CD14-positive monocyte (primary cell): ENCODE measurements at regions not wholly inside any gene's neighbourhood (a gene's known extent, or its start where the extent isn't known, plus 50 kb on each side); places are given as distances from the start of the nearest gene placed in this dataset.

Source experiments
- DNase-seq, 3 donors: peaks; one replicate each; pipeline ENCODE4 v3.0.0-alpha.2; 2011 to 2022
- H2AFZ ChIP-seq: 2 replicates; pipeline ENCODE4 v1.6.0; 2012; ENCODE audit warnings: mild to moderate bottlenecking, low read depth, low read length, inconsistent platforms; ENCODE audit not compliant: insufficient read depth, poor library complexity, severe bottlenecking
- H3K27ac ChIP-seq, 2 donors: 1 replicate in 1 of 2; 2 replicates in 1 of 2; pipeline ENCODE4 v1.5.1; 2012 to 2013; ENCODE audit warnings: low read length in 2 of 2, control low read depth in 1 of 2, inconsistent platforms in 1 of 2, low read depth in 1 of 2, mild to moderate bottlenecking in 1 of 2
- H3K27me3 ChIP-seq, 2 donors: one replicate each; pipeline versions ENCODE4 v1.6.0 to v1.6.1; 2011 to 2013; ENCODE audit warnings: low read length in 2 of 2; ENCODE audit not compliant: control insufficient read depth in 2 of 2, insufficient read depth in 2 of 2
- H3K36me3 ChIP-seq, 2 donors: replicated peaks in 1 of 2; 1 replicate in 1 of 2; 2 replicates in 1 of 2; pipeline versions ENCODE4 v1.5.1 to v1.6.1; 2012 to 2013; ENCODE audit warnings: low read length in 2 of 2, control low read depth in 1 of 2, inconsistent platforms in 1 of 2, mild to moderate bottlenecking in 1 of 2; ENCODE audit not compliant: insufficient read depth in 2 of 2, control insufficient read depth in 1 of 2
- H3K4me1 ChIP-seq, 2 donors: 1 replicate in 1 of 2; 2 replicates in 1 of 2; pipeline versions ENCODE4 v1.5.1 to v1.6.1; 2012 to 2013; ENCODE audit warnings: low read length in 2 of 2, control low read depth in 1 of 2, inconsistent platforms in 1 of 2, mild to moderate bottlenecking in 1 of 2, moderate library complexity in 1 of 2; ENCODE audit not compliant: insufficient read depth in 2 of 2, control insufficient read depth in 1 of 2
- H3K4me2 ChIP-seq: replicated peaks from 2 replicates; pipeline ENCODE3; 2012; ENCODE audit warnings: low read length, moderate library complexity, mild to moderate bottlenecking; ENCODE audit not compliant: poor library complexity, severe bottlenecking; ENCODE audit errors: extremely low read depth
- H3K4me3 ChIP-seq, 3 experiments: fragments of 200-600 bp in 1 of 3; sonication (generic) in 1 of 3; replicated peaks in 1 of 3; 1 replicate in 2 of 3; 2 replicates in 1 of 3; pipeline ENCODE4 v1.5.1; 2011 to 2013; ENCODE audit warnings: low read length in 3 of 3, mild to moderate bottlenecking in 3 of 3, control low read depth in 2 of 3, low read depth in 2 of 3, inconsistent platforms in 1 of 3, moderate library complexity in 1 of 3
- H3K79me2 ChIP-seq: 2 replicates; pipeline ENCODE4 v1.6.0; 2012; ENCODE audit warnings: mild to moderate bottlenecking, control low read depth, inconsistent platforms, low read length, moderate library complexity; ENCODE audit not compliant: insufficient read depth
- H3K9ac ChIP-seq: 2 replicates; pipeline ENCODE4 v1.6.0; 2017; ENCODE audit warnings: low read length, mild to moderate bottlenecking; ENCODE audit not compliant: insufficient read depth, poor library complexity, severe bottlenecking
- H3K9me3 ChIP-seq, 2 donors: replicated peaks in 1 of 2; 1 replicate in 1 of 2; 2 replicates in 1 of 2; pipeline versions ENCODE4 v1.5.1 to v1.6.1; 2012 to 2013; ENCODE audit warnings: low read length in 2 of 2, control low read depth in 1 of 2; ENCODE audit not compliant: control insufficient read depth in 1 of 2, insufficient read depth in 1 of 2
- H4K20me1 ChIP-seq: 2 replicates; pipeline ENCODE4 v1.6.0; 2012; ENCODE audit warnings: mild to moderate bottlenecking, low read length, control low read depth, moderate library complexity; ENCODE audit not compliant: insufficient read depth
- H3K27ac Mint-ChIP-seq, 7 donors: one replicate each; pipeline ENCODE4 v1.8.0; 2020; ENCODE audit warnings: mild to moderate bottlenecking in 7 of 7, mixed read lengths in 7 of 7, moderate library complexity in 6 of 7, inconsistent platforms in 2 of 7
- H3K27me3 Mint-ChIP-seq, 3 donors: one replicate each; pipeline ENCODE4 v1.8.0; 2021 to 2022; ENCODE audit warnings: low read depth in 3 of 3, mild to moderate bottlenecking in 3 of 3, mixed read lengths in 3 of 3, moderate library complexity in 3 of 3, inconsistent platforms in 1 of 3
- H3K36me3 Mint-ChIP-seq, 2 donors: one replicate each; pipeline ENCODE4 v1.8.0; 2020; ENCODE audit warnings: mixed read lengths in 2 of 2, inconsistent platforms in 1 of 2, mild to moderate bottlenecking in 1 of 2
- H3K4me1 Mint-ChIP-seq: one replicate; pipeline ENCODE4 v1.8.0; 2020; ENCODE audit warnings: mild to moderate bottlenecking, mixed read lengths
- H3K4me3 Mint-ChIP-seq, 2 donors: one replicate each; pipeline ENCODE4 v1.8.0; 2020; ENCODE audit warnings: mild to moderate bottlenecking in 2 of 2, mixed read lengths in 2 of 2, moderate library complexity in 1 of 2
- H3K9me3 Mint-ChIP-seq, 7 donors: one replicate each; pipeline ENCODE4 v1.8.0; 2020 to 2022; ENCODE audit warnings: mixed read lengths in 7 of 7, mild to moderate bottlenecking in 6 of 7, moderate library complexity in 6 of 7, inconsistent platforms in 2 of 7
- CTCF ChIP-seq: fragments of 200-600 bp; IDR thresholded peaks from one replicate; pipeline ENCODE4 v1.8.0; 2022; ENCODE audit warnings: antibody characterized with exemption, mild to moderate bottlenecking
- WGBS: methylation state at CpG from one replicate; pipeline ENCODE4 v1.1.5; 2013; ENCODE audit warnings: missing lambda C conversion rate; ENCODE audit not compliant: insufficient coverage; 5-methylcytosine and 5-hydroxymethylcytosine counted together
- intact Hi-C, 2 donors: fragments of 100-400 bp; cut with micrococcal nuclease; formaldehyde crosslinking; loops; one replicate each; pipeline versions ENCODE4 v1.15.0 to v1.15.1; 2023

DNA sequence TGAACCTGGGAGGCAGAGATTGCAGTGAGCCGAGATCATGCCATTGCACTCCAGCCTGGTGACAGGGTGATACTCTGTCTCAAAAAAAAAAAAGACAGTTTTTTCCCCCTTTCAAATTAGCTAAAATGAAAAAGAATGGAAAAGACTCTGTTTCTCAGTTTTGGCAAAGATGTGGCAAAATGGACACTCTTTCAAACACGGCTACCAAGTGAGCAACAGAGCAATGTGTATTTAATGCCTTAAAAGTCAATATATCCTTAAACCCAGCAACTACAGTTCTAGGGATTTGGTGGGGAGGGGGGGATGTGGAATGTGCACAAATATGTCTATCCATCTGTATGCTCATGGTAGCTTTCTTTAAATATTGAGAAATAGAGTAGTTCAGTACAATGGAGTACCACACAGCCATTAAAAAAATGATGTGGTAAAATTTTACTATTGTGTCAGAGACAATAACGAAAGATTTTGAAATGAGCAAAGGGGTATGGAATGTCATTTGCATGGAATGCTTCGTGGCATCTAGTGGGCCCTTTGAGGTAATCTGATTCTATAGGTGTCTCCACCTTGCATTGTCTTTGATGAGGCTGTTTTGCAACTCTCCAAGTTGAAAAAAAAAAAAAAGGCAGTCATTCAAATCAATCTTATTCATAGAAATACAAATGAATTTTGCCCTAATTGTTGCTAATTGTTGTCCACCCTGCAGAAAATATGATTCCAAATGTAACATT is 108.1 kb downstream of the AXIN2 start:
- H3K27me3 Mint-ChIP-seq = peaks cover 2 to 8% (median 7%) of the 10 kb centered on the region in 3 donors
- Histone ChIP-seq H2AFZ (no peak overlapping the region), H3K79me2 (no peaks in the 10 kb centered on the region), H4K20me1 (no peaks in the 10 kb centered on the region), H3K36me3 (no peaks in the 10 kb centered on the region), H3K4me1 (no peaks in the 10 kb centered on the region), H3K27me3 (no peaks in the 10 kb centered on the region), H3K4me3 (no peak overlapping the region), H3K4me2 (no peak overlapping the region), H3K9ac (no peak overlapping the region), H3K9me3 (peaks cover 0 to 3% of the 10 kb centered on the region in 2 donors), H3K27ac (no peak overlapping the region)
- no peak overlapping the region for H3K27ac Mint-ChIP-seq
- no peak for TF ChIP-seq CTCF
- peaks cover 0 to 13% (median 3%) of the 10 kb centered on the region in 7 donors for H3K9me3 Mint-ChIP-seq
- no CpG with 5 or more reads among the region's 4 CpGs for whole genome bisulfite sequencing
- DNase-seq = no peak
- intact Hi-C loops = no loop called here
- no peak overlapping the region for H3K4me3 Mint-ChIP-seq
- H3K4me1 Mint-ChIP-seq = no peaks in the 10 kb centered on the region
- no peaks in the 10 kb centered on the region for H3K36me3 Mint-ChIP-seq

DNA sequence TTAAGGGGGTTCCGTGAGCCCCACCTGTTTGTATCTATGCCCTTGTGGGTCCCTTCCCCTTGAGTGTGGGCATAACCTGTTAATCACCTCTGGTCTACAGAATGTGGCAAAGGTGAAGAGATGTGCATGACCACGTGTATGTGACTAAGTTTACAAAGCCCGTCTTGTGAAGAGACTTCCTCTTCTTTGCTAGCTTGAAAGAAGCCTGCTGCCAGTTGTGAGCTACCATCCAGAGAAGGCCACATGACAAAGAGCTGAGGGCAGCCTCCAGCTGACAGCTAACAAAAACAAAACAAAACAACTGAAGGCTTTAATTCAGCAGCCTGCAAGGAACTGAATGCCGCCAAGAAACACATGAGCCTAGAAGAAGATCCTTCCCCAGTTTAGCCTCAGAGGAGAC is 112.0 kb downstream of the AXIN2 start:
- Histone ChIP-seq H2AFZ (no peak overlapping the region), H4K20me1 (no peaks in the 10 kb centered on the region), H3K4me1 (no peaks in the 10 kb centered on the region), H3K27me3 (no peaks in the 10 kb centered on the region), H3K4me3 (no peak overlapping the region), H3K9me3 (peaks cover 0 to 3% of the 10 kb centered on the region in 2 donors), H3K4me2 (no peak overlapping the region), H3K36me3 (no peaks in the 10 kb centered on the region), H3K9ac (no peak overlapping the region), H3K79me2 (no peaks in the 10 kb centered on the region), H3K27ac (no peak overlapping the region)
- Mint-ChIP-seq H3K27me3 (peaks cover 2 to 11% (median 2%) of the 10 kb centered on the region in 3 donors), H3K36me3 (no peaks in the 10 kb centered on the region), H3K27ac (no peak overlapping the region), H3K4me3 (no peak overlapping the region), H3K4me1 (no peaks in the 10 kb centered on the region), H3K9me3 (peaks cover 0 to 13% (median 4%) of the 10 kb centered on the region in 7 donors)
- no peak for DNase-seq
- intact Hi-C loops = no loop called here
- TF ChIP-seq CTCF = no peak
- 77% methylated on average over 4 of the region's 4 CpGs for WGBS
